ENCODE measurements at regions not wholly inside any gene's neighbourhood (a gene's known extent, or its start where the extent isn't known, plus 50 kb on each side); places are given as distances from the start of the nearest gene placed in this dataset.
"Not testable (repeated sequence)": the region's sequence is repeated elsewhere in the genome, so short reads cannot be mapped to it uniquely, and the experiment has no call there.

DNA sequence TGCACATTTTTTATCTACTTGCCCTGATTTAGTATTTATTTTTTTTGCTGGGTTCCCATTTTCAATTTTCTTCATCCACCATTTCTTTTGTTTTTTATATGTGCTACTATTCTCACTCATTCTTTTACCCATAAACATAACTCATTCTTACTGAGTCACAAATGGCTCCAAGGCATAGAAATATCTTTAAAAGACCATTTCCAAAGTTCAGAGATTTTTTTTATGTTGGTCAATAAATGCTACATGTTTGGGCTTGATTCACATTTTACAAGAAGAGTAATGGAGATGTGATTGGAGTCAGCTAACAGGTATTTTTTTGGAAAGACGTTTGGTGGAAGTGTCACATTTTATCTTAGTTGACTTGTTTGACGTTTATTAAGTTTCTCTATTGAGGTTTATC is 1303.2 kb upstream of the LRRTM3 start:
- no peak for DNase-seq (ENCODE audit: low read depth)
- TF ChIP-seq, protein P1, sequence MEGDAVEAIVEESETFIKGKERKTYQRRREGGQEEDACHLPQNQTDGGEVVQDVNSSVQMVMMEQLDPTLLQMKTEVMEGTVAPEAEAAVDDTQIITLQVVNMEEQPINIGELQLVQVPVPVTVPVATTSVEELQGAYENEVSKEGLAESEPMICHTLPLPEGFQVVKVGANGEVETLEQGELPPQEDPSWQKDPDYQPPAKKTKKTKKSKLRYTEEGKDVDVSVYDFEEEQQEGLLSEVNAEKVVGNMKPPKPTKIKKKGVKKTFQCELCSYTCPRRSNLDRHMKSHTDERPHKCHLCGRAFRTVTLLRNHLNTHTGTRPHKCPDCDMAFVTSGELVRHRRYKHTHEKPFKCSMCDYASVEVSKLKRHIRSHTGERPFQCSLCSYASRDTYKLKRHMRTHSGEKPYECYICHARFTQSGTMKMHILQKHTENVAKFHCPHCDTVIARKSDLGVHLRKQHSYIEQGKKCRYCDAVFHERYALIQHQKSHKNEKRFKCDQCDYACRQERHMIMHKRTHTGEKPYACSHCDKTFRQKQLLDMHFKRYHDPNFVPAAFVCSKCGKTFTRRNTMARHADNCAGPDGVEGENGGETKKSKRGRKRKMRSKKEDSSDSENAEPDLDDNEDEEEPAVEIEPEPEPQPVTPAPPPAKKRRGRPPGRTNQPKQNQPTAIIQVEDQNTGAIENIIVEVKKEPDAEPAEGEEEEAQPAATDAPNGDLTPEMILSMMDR (conservative IDR thresholded peaks at IDR 0.05; ENCODE audit: low read depth, low read length): no peak
- H3K4me3 ChIP-seq (ENCODE audit: low read depth, low read length): no peak overlapping the region

DNA sequence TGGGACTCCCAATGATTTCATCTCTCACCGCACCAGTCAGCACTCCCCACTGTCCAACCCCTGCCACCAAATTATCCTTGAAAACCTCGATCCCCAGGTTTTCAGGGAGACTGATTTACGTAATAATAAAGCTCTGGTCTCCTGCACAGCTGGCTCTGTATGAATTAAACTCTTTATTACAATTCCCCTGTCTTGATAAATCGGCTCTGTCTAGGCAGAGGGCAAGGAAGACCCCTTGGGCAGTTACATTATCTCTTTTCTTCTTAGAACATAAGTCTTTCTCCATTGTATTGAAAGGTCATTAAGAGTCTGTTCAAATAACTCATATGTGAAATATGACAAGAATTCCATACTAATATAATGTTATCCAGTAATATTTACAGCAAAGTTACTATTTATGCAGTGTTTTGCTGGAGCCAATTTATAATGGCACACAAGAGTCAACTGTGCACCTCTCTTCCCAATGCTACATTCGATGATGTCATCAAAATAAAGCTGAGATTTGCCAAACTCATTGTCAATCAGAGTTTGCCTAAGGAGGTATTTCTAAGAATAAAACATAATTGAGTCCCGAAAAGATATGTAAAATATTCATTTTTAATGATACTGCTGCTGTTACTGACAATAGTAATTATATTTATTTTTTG is 1297.2 kb upstream of the LRRTM3 start:
- DNase-seq (ENCODE audit: low read depth): no peak
- TF ChIP-seq, protein P1 (conservative IDR thresholded peaks at IDR 0.05; ENCODE audit: low read depth, low read length): no peak
- H3K4me3 ChIP-seq (ENCODE audit: low read depth, low read length): no peak overlapping the region

DNA sequence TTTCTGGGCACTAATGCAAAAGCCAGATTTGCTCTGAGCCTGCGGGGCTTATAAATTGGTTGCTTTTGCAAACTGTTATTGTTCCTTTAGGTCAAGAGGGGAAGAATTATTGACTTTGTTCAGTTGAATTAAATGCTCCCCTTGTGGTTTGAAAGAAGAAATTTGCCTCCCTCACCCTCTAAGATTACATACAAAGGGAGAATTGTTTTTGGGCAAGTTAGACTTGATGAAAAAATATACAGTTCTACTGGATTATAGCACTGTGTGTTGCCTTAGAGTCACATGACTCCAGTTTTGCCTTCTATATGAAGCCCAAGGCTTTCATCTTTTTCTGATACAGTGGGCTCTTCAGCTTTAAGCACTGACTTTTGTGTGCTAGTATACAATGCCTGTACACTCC is 1265.8 kb upstream of the LRRTM3 start:
- TF ChIP-seq, protein P1 (conservative IDR thresholded peaks at IDR 0.05; ENCODE audit: low read depth, low read length): no peak
- no peak overlapping the region for H3K4me3 ChIP-seq (ENCODE audit: low read depth, low read length)

DNA sequence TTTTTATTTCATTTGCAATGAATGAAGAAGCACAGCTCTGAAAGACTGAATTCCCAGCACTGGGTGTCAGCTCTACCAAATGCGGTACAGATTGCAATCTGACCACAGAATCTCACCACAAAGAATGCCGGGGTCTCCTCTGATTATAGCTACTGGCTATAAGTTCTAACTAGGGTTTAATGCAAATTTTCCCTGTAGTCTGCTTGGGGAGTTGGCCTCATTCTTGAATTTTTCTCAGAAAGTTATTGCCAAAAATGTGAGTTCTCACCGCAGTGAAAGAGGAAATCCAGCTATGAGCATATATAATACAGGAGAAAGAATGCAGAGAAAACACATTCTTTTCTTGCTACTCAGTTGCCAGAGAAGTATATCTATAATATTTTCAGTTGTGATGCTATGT is 1255.7 kb upstream of the LRRTM3 start:
- no peak overlapping the region for H3K4me3 ChIP-seq (ENCODE audit: low read depth, low read length)
- peak; percentile 80 for DNase-seq (ENCODE audit: low read depth)
- TF ChIP-seq, protein P1 (conservative IDR thresholded peaks at IDR 0.05; ENCODE audit: low read depth, low read length): no peak

More for the DNA sequence above, 1265.8 kb upstream of the LRRTM3 start:
- no peak for DNase-seq (ENCODE audit: low read depth)

DNA sequence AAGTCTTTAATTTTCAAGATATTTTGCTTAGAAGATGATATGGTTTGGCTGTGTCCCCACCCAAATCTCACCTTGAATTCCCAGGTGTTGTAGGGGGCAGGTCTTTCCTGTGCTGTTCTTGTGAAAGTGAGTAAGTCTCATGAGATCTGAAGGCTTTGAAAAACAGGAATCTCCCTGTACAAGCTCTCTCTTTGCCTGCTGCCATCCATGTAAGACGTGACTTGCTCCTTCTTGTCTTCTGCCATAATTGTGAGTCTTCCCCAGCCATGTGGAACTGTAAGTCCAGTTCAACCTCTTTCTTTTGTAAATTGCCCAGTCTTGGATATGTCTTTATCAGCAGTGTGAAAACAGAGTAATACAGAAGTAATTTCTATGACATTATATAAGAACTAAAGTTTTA is 1255.2 kb upstream of the LRRTM3 start:
- peak; percentile 6 for DNase-seq (ENCODE audit: low read depth)
- H3K4me3 ChIP-seq (ENCODE audit: low read depth, low read length): not testable (repeated sequence)

DNA sequence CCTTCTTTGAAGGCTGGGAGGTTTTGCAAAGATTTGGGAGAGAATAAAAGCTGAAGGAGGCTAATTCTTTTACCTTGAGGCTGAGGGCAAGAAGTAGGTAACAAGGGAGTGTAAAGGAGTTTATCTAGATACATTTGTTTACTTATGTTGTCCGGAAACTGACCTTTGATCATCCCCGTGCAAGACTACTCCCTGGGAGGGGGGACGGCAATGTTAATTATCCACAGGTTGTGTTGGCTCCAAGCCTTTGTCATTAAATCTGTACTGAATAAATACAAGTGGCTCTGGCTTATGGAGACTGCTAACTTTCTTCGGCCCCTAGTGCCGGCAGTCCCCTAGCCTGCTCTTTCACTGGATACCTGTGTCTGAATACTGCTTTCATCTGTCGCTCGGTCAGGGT is 1250.6 kb upstream of the LRRTM3 start:
- DNase-seq (ENCODE audit: low read depth): no peak
- H3K4me3 ChIP-seq (ENCODE audit: low read depth, low read length): no peak overlapping the region
- TF ChIP-seq, protein P1 (conservative IDR thresholded peaks at IDR 0.05; ENCODE audit: low read depth, low read length): no peak

DNA sequence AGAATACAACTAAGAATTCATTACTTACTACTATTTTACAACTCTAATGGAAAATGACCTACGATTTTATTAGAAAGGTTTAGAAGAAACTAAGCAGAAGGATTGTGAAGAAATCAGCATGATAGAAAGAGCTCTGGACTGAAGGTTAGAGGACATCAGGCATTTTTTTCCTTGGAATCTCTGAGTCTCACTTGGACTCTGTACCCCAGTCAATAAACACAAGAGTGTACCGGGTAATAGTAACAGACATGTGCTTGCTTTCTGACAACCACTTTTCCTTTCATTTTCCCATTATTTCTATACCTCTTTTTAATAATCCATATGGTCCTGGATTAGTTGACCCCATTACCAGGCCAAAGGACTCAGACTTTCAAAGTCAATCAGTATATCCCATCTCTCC is 1240.9 kb upstream of the LRRTM3 start:
- no peak overlapping the region for H3K4me3 ChIP-seq (ENCODE audit: low read depth, low read length)
- TF ChIP-seq, protein P1 (conservative IDR thresholded peaks at IDR 0.05; ENCODE audit: low read depth, low read length): no peak
- no peak for DNase-seq (ENCODE audit: low read depth)

Data from choroid plexus epithelial cell (primary cell).